ENCODE measurements at regions not wholly inside any gene's neighbourhood (a gene's known extent, or its start where the extent isn't known, plus 50 kb on each side); places are given as distances from the start of the nearest gene placed in this dataset.
"Not testable (repeated sequence)": the region's sequence is repeated elsewhere in the genome, so short reads cannot be mapped to it uniquely, and the experiment has no call there.

GRCh38 chr2:129046475-129046874, 727.8 kb upstream of the HS6ST1 start:
- DNase-seq = not testable (repeated sequence)

- DNase-seq = no peak
These were observed 731.4 kb upstream of the HS6ST1 start for GRCh38 chr2:129050101-129050500.

GRCh38 chr2:129055242-129055641, 736.6 kb upstream of the HS6ST1 start:
- DNase-seq = no peak

- DNase-seq = no peak
These were observed 737.2 kb upstream of the HS6ST1 start for GRCh38 chr2:129055824-129056223.

GRCh38 chr2:129056309-129056958, 737.8 kb upstream of the HS6ST1 start:
- DNase-seq = no peak

- DNase-seq = no peak
These were observed 738.3 kb upstream of the HS6ST1 start for GRCh38 chr2:129056959-129057317.

GRCh38 chr2:129058981-129059380, 740.3 kb upstream of the HS6ST1 start:
- no peak for DNase-seq

- no peak for DNase-seq
These were observed 740.8 kb upstream of the HS6ST1 start for GRCh38 chr2:129059476-129059875.

GRCh38 chr2:129061069-129061768, 742.6 kb upstream of the HS6ST1 start:
- DNase-seq = no peak

GRCh38 chr2:129061769-129062121, 743.1 kb upstream of the HS6ST1 start:
- DNase-seq = no peak

- DNase-seq = no peak
These were observed 743.7 kb upstream of the HS6ST1 start for GRCh38 chr2:129062146-129062912.

GRCh38 chr2:129067070-129067469, 748.4 kb upstream of the HS6ST1 start:
- DNase-seq = no peak

GRCh38 chr2:129067953-129068352, 749.3 kb upstream of the HS6ST1 start:
- no peak for DNase-seq

- DNase-seq = no peak
These were observed 749.9 kb upstream of the HS6ST1 start for GRCh38 chr2:129068543-129068942.

- no peak for DNase-seq
These were observed 751.4 kb upstream of the HS6ST1 start for GRCh38 chr2:129069875-129070594.

- no peak for DNase-seq
These were observed 752.0 kb upstream of the HS6ST1 start for GRCh38 chr2:129070663-129071062.

- no peak for DNase-seq
These were observed 752.9 kb upstream of the HS6ST1 start for GRCh38 chr2:129071531-129071930.

- DNase-seq = no peak
These were observed 755.7 kb upstream of the HS6ST1 start for GRCh38 chr2:129074298-129074920.

- DNase-seq = no peak
These were observed 759.9 kb upstream of the HS6ST1 start for GRCh38 chr2:129078548-129078947.

- DNase-seq = no peak
These were observed 762.2 kb upstream of the HS6ST1 start for GRCh38 chr2:129080715-129081476.

GRCh38 chr2:129085386-129085785, 766.7 kb upstream of the HS6ST1 start:
- DNase-seq = no peak

Data from C1 segment of cervical spinal cord (tissue), 14 donors.